Endothelial cell of umbilical vein (primary cell): ENCODE measurements at regions not wholly inside any gene's neighbourhood (a gene's known extent, or its start where the extent isn't known, plus 50 kb on each side); places are given as distances from the start of the nearest gene placed in this dataset.

Source experiments
- BruUV-seq: library from RNA; stranded (reverse); fragments of 400-500 nt; replicated peaks from 2 replicates; lab custom pipeline; 2021; lab: Mats Ljungman, UMichigan
- CTCF ChIA-PET: fragments of 300-600, 350-600 bp; sonication (Branson Sonifier 250); formaldehyde crosslinking; loops from one replicate; lab custom pipeline; 2021; ENCODE audit warnings: antibody characterized with exemption, inconsistent platforms; lab: Charles Lee
- POLR2A ChIA-PET: fragments of 300-600, 350-600 bp; sonication (Branson Sonifier 250); formaldehyde crosslinking; loops from one replicate; lab custom pipeline; 2021; ENCODE audit warnings: antibody characterized with exemption, inconsistent platforms; lab: Charles Lee
- DNase-seq: peaks from one replicate; pipeline ENCODE4 v3.0.0-alpha.2; 2011; ENCODE audit warnings: low read depth, low spot score
- FAIRE-seq: peaks from 2 replicates; lab custom pipeline; 2011; peaks lifted over from hg19 to GRCh38; lab: Jason Lieb, UNC
- H2AFZ ChIP-seq: 2 replicates; pipeline ENCODE4 v1.6.0; 2012; ENCODE audit warnings: low read depth, low read length, control low read depth, inconsistent platforms
- H3K27ac ChIP-seq: 2 replicates; pipeline ENCODE4 v1.5.1; 2011; ENCODE audit warnings: low read depth, mild to moderate bottlenecking, control low read depth, low read length, moderate library complexity; ENCODE audit not compliant: insufficient read depth
- H3K27me3 ChIP-seq, 2 experiments: 2 replicates each; pipeline versions ENCODE4 v1.6.0 to v1.6.1; 2011; ENCODE audit warnings: low read length in 2 of 2, mixed read lengths in 1 of 2; ENCODE audit not compliant: control insufficient read depth in 2 of 2, insufficient read depth in 2 of 2
- H3K36me3 ChIP-seq, 2 experiments: 2 replicates in 1 of 2; 3 replicates in 1 of 2; pipeline ENCODE4 v1.5.1; 2011; ENCODE audit warnings: low read length in 2 of 2, mild to moderate bottlenecking in 1 of 2, moderate library complexity in 1 of 2; ENCODE audit not compliant: control insufficient read depth in 2 of 2, insufficient read depth in 2 of 2; ENCODE audit errors: extremely low read depth in 1 of 2
- H3K4me1 ChIP-seq: 3 replicates; pipeline ENCODE4 v1.5.1; 2011; ENCODE audit warnings: mild to moderate bottlenecking, low read length; ENCODE audit not compliant: control insufficient read depth, insufficient read depth; ENCODE audit errors: extremely low read depth
- H3K4me2 ChIP-seq: 2 replicates; pipeline ENCODE4 v1.6.1; 2011; ENCODE audit warnings: low read length, control low read depth, mixed read lengths; ENCODE audit not compliant: insufficient read depth
- H3K4me3 ChIP-seq, 3 experiments: fragments of 200-600 bp in 1 of 3; sonication (generic), shearing (Covaris generic) in 1 of 3; replicated peaks in 1 of 3; 2 replicates each; pipeline ENCODE4 v1.5.1; 2011 to 2016; ENCODE audit warnings: control low read depth in 3 of 3, low read length in 3 of 3, mild to moderate bottlenecking in 2 of 3, inconsistent platforms in 1 of 3, low read depth in 1 of 3, moderate library complexity in 1 of 3; ENCODE audit not compliant: insufficient read depth in 1 of 3
- H3K79me2 ChIP-seq: 2 replicates; pipeline ENCODE4 v1.6.0; 2012; ENCODE audit warnings: low read length, inconsistent platforms; ENCODE audit not compliant: control insufficient read depth, insufficient read depth
- H3K9ac ChIP-seq: replicated peaks from 2 replicates; pipeline ENCODE3; 2011; ENCODE audit warnings: low read length, control low read depth; ENCODE audit not compliant: insufficient read depth; ENCODE audit errors: extremely low read depth
- H3K9me1 ChIP-seq: replicated peaks from 3 replicates; pipeline ENCODE4 v1.6.0; 2011; ENCODE audit warnings: mild to moderate bottlenecking, low read length; ENCODE audit not compliant: control insufficient read depth, insufficient read depth; ENCODE audit errors: extremely low read depth
- H3K9me3 ChIP-seq: replicated peaks from 2 replicates; pipeline ENCODE4 v1.5.1; 2012; ENCODE audit warnings: low read length, inconsistent platforms; ENCODE audit not compliant: control insufficient read depth, insufficient read depth
- H4K20me1 ChIP-seq: replicated peaks from 2 replicates; pipeline ENCODE3; 2011; ENCODE audit warnings: mild to moderate bottlenecking, low read length; ENCODE audit not compliant: control insufficient read depth, insufficient read depth; ENCODE audit errors: extremely low read depth
- CTCF ChIP-seq, 2 donors: IDR thresholded peaks; 1 replicate in 1 of 2; 2 replicates in 1 of 2; pipeline ENCODE4 v1.5.1; 2011; ENCODE audit warnings: low read length in 2 of 2, mild to moderate bottlenecking in 2 of 2, moderate library complexity in 2 of 2, control low read depth in 1 of 2, inconsistent platforms in 1 of 2, low read depth in 1 of 2; ENCODE audit not compliant: insufficient read depth in 1 of 2; ENCODE audit errors: extremely low read depth in 1 of 2
- EZH2 ChIP-seq: IDR thresholded peaks from 2 replicates; pipeline ENCODE4 v1.6.1; 2012; ENCODE audit warnings: borderline replicate concordance, low read depth, mild to moderate bottlenecking, moderate library complexity, low read length, inconsistent platforms; ENCODE audit not compliant: severe bottlenecking
- FOS ChIP-seq: IDR thresholded peaks from 2 replicates; pipeline ENCODE4 v1.6.1; 2011; ENCODE audit warnings: mild to moderate bottlenecking, low read length, moderate library complexity, borderline replicate concordance; ENCODE audit not compliant: insufficient read depth
- GATA2 ChIP-seq: IDR thresholded peaks from 2 replicates; pipeline ENCODE4 v1.7.0; 2011; ENCODE audit warnings: low read depth, mild to moderate bottlenecking, moderate library complexity, mixed read lengths, low read length; ENCODE audit not compliant: insufficient read length, insufficient read depth
- JUN ChIP-seq: IDR thresholded peaks from 2 replicates; pipeline ENCODE4 v1.6.1; 2011; ENCODE audit warnings: borderline replicate concordance, low read depth; ENCODE audit not compliant: insufficient read length, insufficient read depth
- MAX ChIP-seq: IDR thresholded peaks from 2 replicates; pipeline ENCODE4 v1.6.1; 2011; ENCODE audit not compliant: insufficient read depth, insufficient read length
- MYC ChIP-seq: IDR thresholded peaks from one replicate; pipeline ENCODE4 v1.6.1; 2011; ENCODE audit warnings: mild to moderate bottlenecking, low read depth, low read length
- POLR2A ChIP-seq: IDR thresholded peaks from 2 replicates; pipeline ENCODE4 v1.6.1; 2012; ENCODE audit warnings: low read depth, mild to moderate bottlenecking, control low read depth, low read length
- POLR2AphosphoS5 ChIP-seq: IDR thresholded peaks from 2 replicates; pipeline ENCODE4 v1.6.1; 2012; ENCODE audit warnings: low read depth, mild to moderate bottlenecking, control low read depth, low read length, moderate library complexity; ENCODE audit not compliant: insufficient read depth
- dilution Hi-C: fragments of 300-500 bp; cut with MboI; formaldehyde crosslinking; loops from one replicate; pipeline ENCODE4 v1.15.0; 2019; ENCODE audit warnings: low sequenced_read_pairs; ENCODE audit not compliant: extremely low pct_ligation_motif_present
- intact Hi-C: fragments of 100-400 bp; cut with micrococcal nuclease; formaldehyde crosslinking; loops from one replicate; pipeline ENCODE4 v1.10.0; 2022

GRCh38 chr12:93047118-93047517 lies 118.0 kb upstream of the EEA1 start:
- Histone ChIP-seq H2AFZ (no peak overlapping the region), H3K9me1 (no peaks in the 10 kb centered on the region), H3K9ac (no peak overlapping the region), H3K4me1 (peaks cover 12% of the 10 kb centered on the region), H3K36me3 (no peaks in the 10 kb centered on the region), H3K4me2 (no peak overlapping the region), H3K27me3 (no peaks in the 10 kb centered on the region), H3K27ac (no peak overlapping the region), H3K79me2 (no peaks in the 10 kb centered on the region), H3K9me3 (no peaks in the 10 kb centered on the region), H4K20me1 (no peaks in the 10 kb centered on the region), H3K4me3 (no peak overlapping the region)
- intact Hi-C loops (no loop called here), dilution Hi-C loops (no loop called here)
- no peak for DNase-seq
- TF ChIP-seq POLR2AphosphoS5: no peak
- no peak for TF ChIP-seq JUN
- no peak for TF ChIP-seq MAX
- no peak for TF ChIP-seq FOS
- TF ChIP-seq POLR2A: no peak
- TF ChIP-seq GATA2: no peak
- TF ChIP-seq EZH2: no peak
- TF ChIP-seq CTCF (IDR thresholded peaks at IDR 0.05; ENCODE audit: extremely low read depth in 1 of 2, insufficient read depth in 1 of 2, low read depth in 1 of 2, low read length in 2 of 2): no peak
- no peak for TF ChIP-seq MYC
- no TSS peak for BruUV-seq
- FAIRE-seq: no peak
- POLR2A ChIA-PET: no interaction called here
- CTCF ChIA-PET: no interaction called here
